Daoy (cell line): ENCODE measurements at regions not wholly inside any gene's neighbourhood (a gene's known extent, or its start where the extent isn't known, plus 50 kb on each side); places are given as distances from the start of the nearest gene placed in this dataset.

Experiments
- DNase-seq: peaks from one replicate; pipeline ENCODE4 v3.0.0-alpha.2; 2015; ENCODE audit warnings: low read depth

DNA sequence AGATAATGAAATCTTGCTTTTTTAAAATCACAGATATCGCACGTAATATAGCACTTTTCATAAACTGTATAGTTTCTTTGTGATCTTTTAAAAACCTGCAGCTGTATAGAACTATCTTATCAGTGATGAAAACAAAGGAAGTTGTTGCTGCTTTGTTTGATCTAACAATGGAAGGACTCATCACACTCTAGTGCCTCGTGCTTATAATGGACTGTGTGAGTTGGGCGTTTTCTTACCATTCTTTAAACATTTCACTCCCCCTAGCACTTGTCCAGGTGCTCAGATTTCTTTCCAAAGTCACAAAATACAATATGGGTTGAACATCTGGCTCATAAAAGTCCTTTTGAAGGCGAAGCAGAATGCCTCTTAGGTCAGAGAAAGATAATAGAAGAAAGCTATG is 94.8 kb upstream of the SPATS2L start:
- no peak for DNase-seq

DNA sequence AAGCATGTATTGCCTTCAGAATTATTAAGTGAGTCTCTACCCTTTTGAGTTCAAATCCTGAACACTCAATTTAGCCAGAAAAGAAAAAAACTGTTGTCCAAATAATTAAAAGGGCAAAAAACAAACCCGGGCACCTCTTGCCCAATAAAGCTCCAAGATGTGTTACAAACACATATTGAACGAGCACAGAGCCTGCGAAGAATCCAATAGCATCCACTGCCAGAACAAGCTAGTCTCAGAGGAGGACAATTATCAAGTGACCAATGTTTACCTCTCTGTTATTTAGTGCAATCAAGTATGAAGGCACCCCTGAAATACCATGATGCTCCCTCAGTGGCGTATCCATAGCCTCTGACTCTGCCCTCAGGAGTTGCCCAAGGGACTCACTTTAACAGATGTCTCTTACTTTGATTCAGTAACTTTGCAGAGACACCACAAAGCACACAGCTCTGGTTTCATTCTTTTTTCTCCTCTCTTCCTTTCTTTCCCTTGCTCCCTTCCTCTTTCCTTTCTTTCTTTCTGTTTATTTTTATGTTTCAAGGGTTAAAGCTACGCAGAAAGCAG is 93.5 kb upstream of the SPATS2L start:
- no peak for DNase-seq

DNA sequence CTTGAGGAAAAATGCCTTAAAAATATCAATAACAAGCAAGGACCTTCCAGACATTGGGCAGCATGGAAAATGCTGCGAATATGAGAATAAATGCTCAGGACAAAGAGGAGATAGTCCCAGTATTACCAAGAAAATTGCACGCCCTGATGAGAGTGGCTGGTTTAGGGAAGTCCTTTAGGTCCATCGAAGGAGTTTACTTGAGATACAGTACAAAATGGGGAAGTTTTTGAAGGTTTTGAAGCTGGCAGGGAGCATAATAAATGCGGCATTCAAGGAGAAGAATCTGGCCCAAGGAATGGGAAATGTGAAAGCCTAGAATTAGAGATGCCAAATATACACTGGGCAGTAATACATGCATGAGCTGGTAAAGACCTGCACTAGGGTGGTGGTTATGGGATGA is 90.2 kb upstream of the SPATS2L start:
- DNase-seq: no peak

GRCh38 chr2:200217320-200217719 is 89.2 kb upstream of the SPATS2L start:
- DNase-seq: no peak

GRCh38 chr2:200218645-200219044 is 87.8 kb upstream of the SPATS2L start:
- DNase-seq: no peak

GRCh38 chr2:200219309-200220113 is 87.0 kb upstream of the SPATS2L start:
- DNase-seq: no peak

GRCh38 chr2:200220251-200220650 is 86.2 kb upstream of the SPATS2L start:
- no peak for DNase-seq

GRCh38 chr2:200221055-200221955 is 85.2 kb upstream of the SPATS2L start:
- no peak for DNase-seq

DNA sequence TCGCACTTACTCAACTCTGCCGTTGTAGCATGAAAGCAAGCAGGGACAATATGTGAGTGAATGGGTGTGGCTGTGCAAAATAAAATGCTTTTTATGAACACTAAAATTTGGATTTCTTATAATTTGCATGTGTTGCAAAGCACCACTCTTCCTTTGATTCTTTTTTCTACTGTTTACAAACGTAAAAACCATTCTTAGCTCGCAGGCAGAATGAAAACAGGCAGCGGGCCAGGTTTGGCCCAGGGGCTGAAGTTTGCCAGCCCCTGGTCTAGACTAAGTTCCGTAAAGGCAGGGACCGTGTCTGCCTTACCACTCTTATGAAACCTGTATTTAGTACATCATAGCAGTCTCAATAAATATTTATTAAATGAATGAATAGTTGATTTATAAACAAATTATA is 83.7 kb upstream of the SPATS2L start:
- no peak for DNase-seq

DNA sequence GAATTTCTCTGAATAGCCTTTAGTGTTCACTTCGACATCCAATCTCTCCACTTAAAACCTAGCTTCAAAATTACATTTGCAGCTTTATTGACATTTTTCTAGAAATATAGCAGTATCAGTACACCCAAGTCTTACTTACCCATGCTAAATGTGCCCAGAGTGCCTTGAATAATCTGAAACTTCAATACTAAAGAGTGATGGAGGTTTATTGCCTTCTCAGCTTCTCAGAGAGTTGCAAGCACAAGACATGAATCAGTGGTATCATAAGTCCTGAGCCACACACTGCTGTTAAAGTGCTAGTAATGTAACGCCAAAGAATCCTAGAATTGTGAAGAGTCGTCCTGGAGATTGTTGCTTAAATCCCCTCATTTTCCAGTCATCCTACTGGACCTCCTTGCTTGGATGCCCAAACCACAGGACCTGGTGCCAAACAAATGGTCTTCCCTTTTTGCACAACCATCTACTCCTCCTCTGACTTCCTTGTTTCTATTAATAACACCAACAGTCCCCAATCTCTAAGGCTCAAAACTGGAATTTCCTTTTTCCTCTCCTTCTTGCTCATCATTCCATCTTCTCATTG is 83.2 kb upstream of the SPATS2L start:
- no peak for DNase-seq

DNA sequence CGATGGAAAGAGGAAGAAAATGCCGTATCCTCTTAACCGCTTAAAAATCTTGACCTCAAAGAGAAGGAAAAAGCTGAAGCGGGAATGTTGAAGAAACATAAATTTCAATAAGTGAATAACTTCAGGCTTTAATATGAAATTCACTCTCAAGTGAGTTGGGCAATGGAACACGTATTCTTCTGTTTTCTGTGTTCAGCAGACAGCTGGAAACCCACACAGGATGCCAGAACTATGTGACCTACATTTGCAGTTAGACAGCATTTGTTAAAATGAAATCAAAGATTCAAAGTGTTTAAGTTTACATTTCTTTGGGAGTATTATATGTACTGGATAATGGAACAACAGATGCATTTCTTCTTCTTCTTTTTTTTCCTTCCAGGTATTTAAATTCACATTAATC is 80.5 kb upstream of the SPATS2L start:
- DNase-seq: no peak

DNA sequence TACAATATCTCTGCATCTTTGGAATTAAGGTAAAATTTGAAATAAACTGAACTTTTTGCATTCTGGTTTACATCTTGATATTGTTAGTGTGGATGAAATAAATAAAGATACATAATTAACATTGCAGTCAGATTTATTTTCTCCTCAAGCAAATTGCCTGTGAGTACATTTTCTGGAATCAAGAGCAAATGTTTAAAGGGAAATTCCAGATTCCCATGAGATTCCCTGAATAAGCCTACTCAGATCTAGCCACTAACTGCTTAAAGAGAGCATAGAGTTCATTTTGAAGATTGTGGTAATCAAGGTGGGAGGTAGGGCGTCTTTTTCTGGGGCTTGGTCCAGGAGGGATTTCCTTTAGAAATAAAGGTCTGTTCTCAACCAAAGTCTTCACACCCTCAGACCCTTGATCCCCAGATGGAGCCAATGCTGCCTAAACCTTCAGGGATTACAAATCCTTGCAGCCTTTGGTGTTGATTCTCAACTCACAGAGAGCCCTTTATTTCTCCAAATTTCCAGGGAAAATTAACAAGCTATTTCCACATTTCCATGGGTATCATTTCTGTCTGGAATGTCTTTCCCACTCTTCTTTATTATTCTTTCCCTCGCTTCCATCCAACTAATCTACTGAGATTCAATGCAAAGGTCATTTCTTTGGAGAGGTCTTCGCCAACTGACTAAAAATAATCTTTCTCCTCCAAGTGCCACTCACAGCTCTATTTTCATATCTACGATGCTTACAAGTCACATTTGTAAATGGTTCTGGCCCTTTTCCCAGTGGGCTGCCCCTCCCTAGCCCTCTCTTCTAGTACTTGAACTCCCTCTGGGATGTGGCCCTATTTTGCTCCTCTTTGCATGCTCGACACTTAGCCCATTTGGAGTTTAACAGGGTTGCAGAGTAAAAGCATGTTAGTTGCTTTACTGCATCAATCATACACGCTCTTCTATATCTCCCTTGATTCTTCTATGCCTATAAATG is 79.8 kb upstream of the SPATS2L start:
- DNase-seq: no peak

- DNase-seq: no peak
These were observed 75.8 kb upstream of the SPATS2L start for GRCh38 chr2:200230716-200231115.

- DNase-seq: no peak
These were observed 71.0 kb upstream of the SPATS2L start for GRCh38 chr2:200235533-200235932.

DNA sequence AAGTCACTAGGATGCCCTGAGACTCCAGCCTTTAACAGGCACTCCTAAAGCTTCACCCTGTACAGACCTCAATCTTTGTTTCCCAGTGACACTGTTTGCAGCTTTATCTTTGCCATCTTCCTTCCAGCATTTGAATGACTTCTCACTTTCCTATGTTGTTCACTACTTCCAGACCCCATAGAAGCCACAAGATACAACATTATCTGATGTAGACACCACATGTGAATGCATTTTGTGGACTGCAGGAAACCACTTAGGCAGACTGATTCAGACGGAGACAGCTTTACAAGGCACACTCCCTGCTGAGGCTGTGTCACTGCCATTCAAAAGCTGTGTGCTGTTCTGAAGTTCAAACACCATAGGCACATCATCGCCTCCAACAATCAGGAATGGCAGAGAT is 67.3 kb upstream of the SPATS2L start:
- DNase-seq: peak; percentile 77

DNA sequence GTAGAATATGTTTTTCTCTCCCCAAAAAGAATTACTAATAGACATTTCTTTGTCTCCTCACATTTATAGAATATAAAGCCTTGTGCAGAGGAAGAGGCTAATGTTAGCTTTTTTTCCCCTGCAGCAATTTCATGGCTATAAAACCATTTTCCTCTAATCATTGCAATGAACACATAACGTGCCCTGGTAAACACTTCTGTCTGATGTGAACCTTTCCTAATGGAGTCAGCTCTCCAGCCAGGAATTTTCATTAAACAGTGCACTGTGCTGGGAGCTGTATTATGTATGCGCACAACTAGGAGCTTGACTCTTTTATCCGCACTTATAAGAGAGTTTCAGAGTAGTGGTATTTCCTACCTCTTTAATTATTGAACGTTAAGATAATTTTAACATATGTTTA is 63.9 kb upstream of the SPATS2L start:
- no peak for DNase-seq

DNA sequence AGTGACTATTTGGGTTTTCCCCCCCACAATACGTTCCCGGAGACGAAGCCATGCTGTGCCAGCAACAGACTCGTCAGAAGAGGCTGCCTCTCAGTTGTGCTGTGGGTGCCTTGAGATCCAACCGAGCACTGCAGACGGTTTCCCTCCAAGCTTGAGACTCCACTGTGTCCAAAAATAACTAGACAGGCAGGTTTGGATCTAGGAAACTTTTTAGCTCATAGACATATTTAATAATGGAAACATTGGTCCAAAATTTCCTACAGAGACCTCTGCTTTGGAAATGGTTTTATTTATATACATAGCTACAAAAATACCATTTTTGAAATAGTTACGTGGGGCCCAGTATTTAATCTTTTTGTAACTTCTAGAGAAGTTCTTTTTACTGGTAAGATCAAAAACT is 63.1 kb upstream of the SPATS2L start:
- no peak for DNase-seq

DNA sequence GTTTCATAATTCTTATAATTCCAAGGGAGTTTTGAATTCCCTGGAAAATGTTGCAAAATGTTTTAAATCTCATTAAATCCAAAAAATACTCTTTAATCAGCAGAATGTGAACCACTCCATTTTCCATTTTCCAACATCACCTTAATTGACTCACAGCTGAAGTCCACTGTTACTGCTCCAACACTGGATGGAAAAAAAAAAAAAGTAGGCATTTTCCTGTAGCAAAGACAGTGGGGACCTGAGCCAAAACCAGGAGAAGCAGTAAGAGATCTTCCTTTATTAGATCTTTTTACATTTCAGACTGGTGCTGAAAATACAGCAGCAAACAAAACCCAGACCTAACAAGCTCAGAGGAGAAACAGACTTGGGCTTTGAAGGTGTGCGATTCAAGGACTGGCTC is 62.4 kb upstream of the SPATS2L start:
- no peak for DNase-seq

GRCh38 chr2:200247494-200247893 is 59.0 kb upstream of the SPATS2L start:
- DNase-seq: no peak

DNA sequence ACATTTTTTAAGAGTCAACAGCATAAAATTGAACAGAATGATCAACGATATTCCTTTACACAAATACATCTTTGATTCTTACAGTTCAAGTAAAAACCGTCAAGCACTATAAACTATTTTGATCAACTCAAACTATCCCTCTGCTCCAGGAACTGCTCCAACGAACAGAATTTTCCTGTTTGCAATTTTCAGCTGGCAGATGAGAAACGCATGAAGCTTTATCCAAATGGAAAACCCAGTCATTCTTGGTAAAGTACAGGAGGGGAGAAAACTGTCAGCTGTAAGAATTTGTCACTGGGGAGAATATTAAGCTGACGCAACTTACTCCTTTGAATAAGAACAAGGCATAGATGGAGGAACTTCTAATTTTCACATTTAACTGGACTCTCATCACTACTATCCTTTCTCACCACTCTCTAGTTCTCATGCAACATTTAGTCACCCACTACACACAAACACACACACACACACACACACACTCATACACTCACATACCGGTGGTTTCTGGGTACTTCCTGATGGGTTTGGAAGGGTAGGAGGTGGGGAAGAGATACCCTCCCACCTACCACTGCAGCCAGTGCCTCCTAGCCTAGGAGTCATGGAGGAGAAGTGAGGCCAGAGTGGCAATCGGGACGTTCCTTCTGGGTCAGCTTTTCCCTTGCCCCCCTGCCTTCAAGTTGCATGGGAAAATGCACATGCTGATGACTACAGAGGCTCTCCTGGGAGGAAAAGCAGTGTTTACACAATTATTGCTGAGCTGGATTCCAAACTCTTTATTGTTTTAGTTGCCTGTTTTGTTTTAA is 54.0 kb upstream of the SPATS2L start:
- DNase-seq: peak; percentile 62
